Neural cell (in vitro differentiated cells): ENCODE measurements at regions not wholly inside any gene's neighbourhood (a gene's known extent, or its start where the extent isn't known, plus 50 kb on each side); places are given as distances from the start of the nearest gene placed in this dataset.

Source experiments
- H2AFZ ChIP-seq: fragments of 200-600, 300-800 bp; sonication (generic), shearing (Covaris generic); 2 replicates; pipeline ENCODE4 v1.6.0; 2014; ENCODE audit warnings: low read depth, mild to moderate bottlenecking, antibody characterized with exemption, low read length, moderate library complexity
- H3F3A ChIP-seq: fragments of 200-600 bp; shearing (Covaris generic); 2 replicates; pipeline ENCODE4 v1.6.1; 2016; ENCODE audit warnings: mild to moderate bottlenecking, moderate library complexity, mixed read lengths, antibody characterized with exemption, low read length; ENCODE audit not compliant: insufficient read depth, poor library complexity, severe bottlenecking
- H3K27ac ChIP-seq: fragments of 200-600, 300-800 bp; sonication (generic), shearing (Covaris generic); 2 replicates; pipeline ENCODE4 v1.5.1; 2014; ENCODE audit warnings: mild to moderate bottlenecking, low read length, moderate library complexity
- H3K27me3 ChIP-seq: fragments of 300-800, 200-600 bp; sonication (generic), shearing (Covaris generic); 2 replicates; pipeline ENCODE4 v1.6.0; 2014; ENCODE audit warnings: mild to moderate bottlenecking, low read depth, low read length, moderate library complexity; ENCODE audit not compliant: insufficient read depth
- H3K36me3 ChIP-seq: fragments of 300-800, 200-600 bp; sonication (generic), shearing (Covaris generic); 2 replicates; pipeline ENCODE4 v1.5.1; 2014; ENCODE audit warnings: mild to moderate bottlenecking, antibody characterized with exemption, low read length, moderate library complexity; ENCODE audit not compliant: insufficient read depth
- H3K4me2 ChIP-seq: fragments of 300-800, 200-600 bp; sonication (generic), shearing (Covaris generic); 2 replicates; pipeline ENCODE4 v1.6.0; 2014; ENCODE audit warnings: mild to moderate bottlenecking, low read length
- H3K4me3 ChIP-seq: fragments of 300-800, 200-600 bp; sonication (generic), shearing (Covaris generic); 2 replicates; pipeline ENCODE4 v1.5.1; 2014; ENCODE audit warnings: mild to moderate bottlenecking, low read length, moderate library complexity
- H3K79me2 ChIP-seq: fragments of 200-600 bp; shearing (Covaris generic); replicated peaks from 2 replicates; pipeline ENCODE4 v1.6.0; 2014; ENCODE audit warnings: mild to moderate bottlenecking, low read length, moderate library complexity; ENCODE audit not compliant: insufficient read depth
- H3K9ac ChIP-seq: fragments of 300-800, 200-600 bp; sonication (generic), shearing (Covaris generic); 2 replicates; pipeline ENCODE4 v1.6.1; 2016; ENCODE audit warnings: mild to moderate bottlenecking, low read length, mixed read lengths
- H3K9me2 ChIP-seq: fragments of 200-600 bp; shearing (Covaris generic); 2 replicates; pipeline ENCODE4 v1.6.1; 2016; ENCODE audit warnings: mild to moderate bottlenecking, low read length, mixed read lengths; ENCODE audit not compliant: insufficient read depth
- H3K9me3 ChIP-seq: fragments of 200-600, 300-800 bp; sonication (generic), shearing (Covaris generic); 2 replicates; pipeline ENCODE4 v1.6.1; 2016; ENCODE audit warnings: mild to moderate bottlenecking, mixed run types, low read length, moderate library complexity, mixed read lengths
- H4K20me1 ChIP-seq: fragments of 200-600 bp; shearing (Covaris generic); 2 replicates; pipeline ENCODE4 v1.6.1; 2016; ENCODE audit warnings: mild to moderate bottlenecking, mixed run types; ENCODE audit not compliant: insufficient read depth
- EP300 ChIP-seq: fragments of 450-650 bp; conservative IDR thresholded peaks from 2 replicates; pipeline ENCODE4 v1.6.1; 2014; ENCODE audit warnings: antibody characterized with exemption, mild to moderate bottlenecking, moderate library complexity; ENCODE audit not compliant: poor library complexity, severe bottlenecking
- EZH2 ChIP-seq: fragments of 200-600, 300-800 bp; shearing (Covaris generic), sonication (generic); IDR thresholded peaks from 2 replicates; pipeline ENCODE4 v1.6.1; 2014; ENCODE audit warnings: antibody characterized with exemption, low read length, borderline replicate concordance, mild to moderate bottlenecking; ENCODE audit not compliant: insufficient read depth, poor library complexity, severe bottlenecking
- MXI1 ChIP-seq: fragments of 450-650 bp; conservative IDR thresholded peaks from 2 replicates; pipeline ENCODE4 v1.6.1; 2014; ENCODE audit warnings: antibody characterized with exemption, mild to moderate bottlenecking; ENCODE audit not compliant: poor library complexity, severe bottlenecking
- POLR2AphosphoS5 ChIP-seq: IDR thresholded peaks from 2 replicates; pipeline ENCODE4 v1.6.1; 2012
- RAD21 ChIP-seq: fragments of 450-650 bp; conservative IDR thresholded peaks from 2 replicates; pipeline ENCODE4 v1.6.1; 2014; ENCODE audit warnings: antibody characterized with exemption, mild to moderate bottlenecking, moderate library complexity
- SMC3 ChIP-seq: fragments of 450-650 bp; conservative IDR thresholded peaks from 2 replicates; pipeline ENCODE4 v1.6.1; 2014; ENCODE audit warnings: antibody characterized with exemption, mild to moderate bottlenecking, moderate library complexity; ENCODE audit not compliant: poor library complexity
- TAF1 ChIP-seq: IDR thresholded peaks from 2 replicates; pipeline ENCODE4 v1.6.1; 2012; ENCODE audit warnings: low read depth
- TF ChIP-seq, protein P1 (sequence below): fragments of 450-650 bp; IDR thresholded peaks from 2 replicates; pipeline ENCODE4 v1.5.1; 2014; ENCODE audit warnings: antibody characterized with exemption, mild to moderate bottlenecking, moderate library complexity; ENCODE audit not compliant: poor library complexity, severe bottlenecking
- TF ChIP-seq, protein P2 (sequence below): IDR thresholded peaks from 2 replicates; pipeline ENCODE4 v1.6.1; 2012; ENCODE audit warnings: borderline replicate concordance

DNA sequence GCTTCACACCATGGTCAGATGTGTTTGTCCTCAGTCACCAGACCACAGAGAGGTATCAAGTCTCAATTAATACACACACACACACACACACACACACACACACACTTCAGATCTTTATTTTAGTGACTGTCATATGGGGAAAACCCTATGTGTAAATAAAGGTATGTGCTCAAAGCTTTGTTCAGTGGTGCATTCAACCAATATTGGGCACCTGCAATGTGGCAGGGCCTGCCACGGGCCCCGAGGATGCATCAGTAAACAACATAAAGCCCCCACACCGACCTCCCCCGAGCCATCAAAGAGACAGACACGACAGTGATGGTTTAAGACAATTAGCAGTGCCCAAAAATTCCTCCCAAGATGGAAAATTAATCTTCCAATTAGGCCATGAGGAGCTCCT, 51.6 kb downstream of the SHANK2 start:
- Histone ChIP-seq H3K9me2 (no peaks in the 10 kb centered on the region), H3K4me3 (no peak overlapping the region), H3K27me3 (no peaks in the 10 kb centered on the region), H3K27ac (no peak overlapping the region), H3K9me3 (no peaks in the 10 kb centered on the region), H3K36me3 (no peaks in the 10 kb centered on the region), H3K4me2 (no peak overlapping the region), H3F3A (no peaks in the 10 kb centered on the region), H4K20me1 (no peaks in the 10 kb centered on the region), H3K79me2 (no peaks in the 10 kb centered on the region), H2AFZ (no peak overlapping the region), H3K9ac (no peak overlapping the region)
- TF ChIP-seq MXI1, result no peak
- TF ChIP-seq EZH2, result no peak
- TF ChIP-seq, protein P1, sequence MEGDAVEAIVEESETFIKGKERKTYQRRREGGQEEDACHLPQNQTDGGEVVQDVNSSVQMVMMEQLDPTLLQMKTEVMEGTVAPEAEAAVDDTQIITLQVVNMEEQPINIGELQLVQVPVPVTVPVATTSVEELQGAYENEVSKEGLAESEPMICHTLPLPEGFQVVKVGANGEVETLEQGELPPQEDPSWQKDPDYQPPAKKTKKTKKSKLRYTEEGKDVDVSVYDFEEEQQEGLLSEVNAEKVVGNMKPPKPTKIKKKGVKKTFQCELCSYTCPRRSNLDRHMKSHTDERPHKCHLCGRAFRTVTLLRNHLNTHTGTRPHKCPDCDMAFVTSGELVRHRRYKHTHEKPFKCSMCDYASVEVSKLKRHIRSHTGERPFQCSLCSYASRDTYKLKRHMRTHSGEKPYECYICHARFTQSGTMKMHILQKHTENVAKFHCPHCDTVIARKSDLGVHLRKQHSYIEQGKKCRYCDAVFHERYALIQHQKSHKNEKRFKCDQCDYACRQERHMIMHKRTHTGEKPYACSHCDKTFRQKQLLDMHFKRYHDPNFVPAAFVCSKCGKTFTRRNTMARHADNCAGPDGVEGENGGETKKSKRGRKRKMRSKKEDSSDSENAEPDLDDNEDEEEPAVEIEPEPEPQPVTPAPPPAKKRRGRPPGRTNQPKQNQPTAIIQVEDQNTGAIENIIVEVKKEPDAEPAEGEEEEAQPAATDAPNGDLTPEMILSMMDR, result no peak
- TF ChIP-seq RAD21, result no peak
- TF ChIP-seq EP300, result no peak
- no peak for TF ChIP-seq TAF1
- TF ChIP-seq POLR2AphosphoS5, result no peak
- TF ChIP-seq, protein P2, sequence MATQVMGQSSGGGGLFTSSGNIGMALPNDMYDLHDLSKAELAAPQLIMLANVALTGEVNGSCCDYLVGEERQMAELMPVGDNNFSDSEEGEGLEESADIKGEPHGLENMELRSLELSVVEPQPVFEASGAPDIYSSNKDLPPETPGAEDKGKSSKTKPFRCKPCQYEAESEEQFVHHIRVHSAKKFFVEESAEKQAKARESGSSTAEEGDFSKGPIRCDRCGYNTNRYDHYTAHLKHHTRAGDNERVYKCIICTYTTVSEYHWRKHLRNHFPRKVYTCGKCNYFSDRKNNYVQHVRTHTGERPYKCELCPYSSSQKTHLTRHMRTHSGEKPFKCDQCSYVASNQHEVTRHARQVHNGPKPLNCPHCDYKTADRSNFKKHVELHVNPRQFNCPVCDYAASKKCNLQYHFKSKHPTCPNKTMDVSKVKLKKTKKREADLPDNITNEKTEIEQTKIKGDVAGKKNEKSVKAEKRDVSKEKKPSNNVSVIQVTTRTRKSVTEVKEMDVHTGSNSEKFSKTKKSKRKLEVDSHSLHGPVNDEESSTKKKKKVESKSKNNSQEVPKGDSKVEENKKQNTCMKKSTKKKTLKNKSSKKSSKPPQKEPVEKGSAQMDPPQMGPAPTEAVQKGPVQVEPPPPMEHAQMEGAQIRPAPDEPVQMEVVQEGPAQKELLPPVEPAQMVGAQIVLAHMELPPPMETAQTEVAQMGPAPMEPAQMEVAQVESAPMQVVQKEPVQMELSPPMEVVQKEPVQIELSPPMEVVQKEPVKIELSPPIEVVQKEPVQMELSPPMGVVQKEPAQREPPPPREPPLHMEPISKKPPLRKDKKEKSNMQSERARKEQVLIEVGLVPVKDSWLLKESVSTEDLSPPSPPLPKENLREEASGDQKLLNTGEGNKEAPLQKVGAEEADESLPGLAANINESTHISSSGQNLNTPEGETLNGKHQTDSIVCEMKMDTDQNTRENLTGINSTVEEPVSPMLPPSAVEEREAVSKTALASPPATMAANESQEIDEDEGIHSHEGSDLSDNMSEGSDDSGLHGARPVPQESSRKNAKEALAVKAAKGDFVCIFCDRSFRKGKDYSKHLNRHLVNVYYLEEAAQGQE, result no peak
- TF ChIP-seq SMC3, result no peak

DNA sequence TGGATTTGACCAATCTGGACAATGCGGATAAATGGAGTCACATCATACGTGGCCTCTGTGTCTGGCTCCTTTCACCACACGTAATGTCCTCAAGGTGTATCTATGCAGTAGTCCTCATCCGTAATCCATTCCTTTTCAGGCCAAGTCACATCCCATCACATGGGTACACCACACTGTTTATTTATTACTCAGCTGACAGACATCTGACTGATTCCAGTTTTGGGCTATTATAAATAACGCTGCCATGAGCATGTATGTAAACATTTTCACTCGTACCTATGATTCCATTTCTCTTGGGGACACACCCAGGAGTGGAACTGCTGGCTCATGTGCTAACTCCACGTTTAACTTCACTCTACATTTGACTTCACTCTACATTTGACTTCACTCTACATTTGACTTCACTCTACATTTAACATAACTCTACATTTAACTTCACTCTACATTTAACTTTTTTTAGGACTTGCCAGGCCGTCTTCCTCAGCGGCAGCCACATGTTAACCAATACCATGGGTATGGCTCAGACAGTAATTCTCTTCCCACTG, 52.1 kb downstream of the SHANK2 start:
- H2AFZ ChIP-seq, result no peak overlapping the region
- H3K27me3 ChIP-seq, result no peaks in the 10 kb centered on the region
- H3K4me3 ChIP-seq, result no peak overlapping the region
- H4K20me1 ChIP-seq, result no peaks in the 10 kb centered on the region
- H3K36me3 ChIP-seq, result no peaks in the 10 kb centered on the region
- H3K9me3 ChIP-seq, result no peaks in the 10 kb centered on the region
- no peak overlapping the region for H3K4me2 ChIP-seq
- H3K27ac ChIP-seq, result no peak overlapping the region
- no peaks in the 10 kb centered on the region for H3K9me2 ChIP-seq
- H3K79me2 ChIP-seq, result no peaks in the 10 kb centered on the region
- TF ChIP-seq TAF1 (no peak), MXI1 (no peak), EZH2 (no peak), SMC3 (no peak), POLR2AphosphoS5 (no peak), EP300 (no peak), RAD21 (no peak)
- TF ChIP-seq, protein P1, result no peak
- TF ChIP-seq, protein P2, result no peak
- H3K9ac ChIP-seq, result no peak overlapping the region
- H3F3A ChIP-seq, result no peaks in the 10 kb centered on the region
